H4 (cell line): ENCODE measurements at regions not wholly inside any gene's neighbourhood (a gene's known extent, or its start where the extent isn't known, plus 50 kb on each side); places are given as distances from the start of the nearest gene placed in this dataset.

ENCODE experiments used
- DNase-seq: peaks from one replicate; pipeline ENCODE4 v3.0.0-alpha.2; 2015; ENCODE audit warnings: low spot score

DNA sequence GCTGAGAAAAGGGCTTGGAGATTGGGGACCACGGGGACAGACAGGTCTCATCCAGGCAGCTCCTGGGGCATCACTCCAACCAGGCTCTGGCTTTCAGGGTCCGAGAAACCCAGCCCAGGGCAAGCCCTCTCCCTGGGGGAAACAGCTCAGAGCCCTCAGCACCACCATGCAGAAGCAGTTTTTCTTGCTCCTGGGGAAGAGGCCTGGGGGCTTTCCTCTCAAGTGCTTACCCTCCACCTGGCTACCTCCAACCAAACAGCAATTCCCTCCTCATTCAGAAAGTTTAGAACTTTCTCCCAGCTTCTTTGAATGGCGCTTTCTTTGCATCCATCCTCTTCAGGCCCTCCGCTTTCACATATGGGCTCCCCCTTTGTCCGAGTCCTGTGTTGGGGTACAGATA lies 110.4 kb upstream of the PHACTR3 start:
- DNase-seq: no peak

DNA sequence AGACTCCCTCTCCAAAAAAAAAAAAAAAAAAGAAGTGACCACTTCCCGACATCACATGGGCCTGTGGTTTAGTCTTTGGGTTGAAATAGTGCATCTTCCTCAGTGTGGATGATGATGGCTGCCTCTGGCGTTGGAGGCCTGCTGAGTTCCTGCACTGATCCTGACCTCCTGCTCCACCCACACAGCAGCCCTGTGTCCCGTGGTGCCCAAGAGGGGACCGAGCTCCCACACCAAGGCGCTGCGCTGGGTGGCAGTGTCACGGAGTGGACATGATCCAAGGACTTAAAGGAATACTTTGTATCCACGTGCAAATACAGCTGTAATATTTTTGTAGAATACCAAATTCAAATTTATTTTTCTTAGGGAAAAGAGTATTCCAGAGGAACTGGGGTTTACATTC lies 109.2 kb upstream of the PHACTR3 start:
- DNase-seq: no peak

DNA sequence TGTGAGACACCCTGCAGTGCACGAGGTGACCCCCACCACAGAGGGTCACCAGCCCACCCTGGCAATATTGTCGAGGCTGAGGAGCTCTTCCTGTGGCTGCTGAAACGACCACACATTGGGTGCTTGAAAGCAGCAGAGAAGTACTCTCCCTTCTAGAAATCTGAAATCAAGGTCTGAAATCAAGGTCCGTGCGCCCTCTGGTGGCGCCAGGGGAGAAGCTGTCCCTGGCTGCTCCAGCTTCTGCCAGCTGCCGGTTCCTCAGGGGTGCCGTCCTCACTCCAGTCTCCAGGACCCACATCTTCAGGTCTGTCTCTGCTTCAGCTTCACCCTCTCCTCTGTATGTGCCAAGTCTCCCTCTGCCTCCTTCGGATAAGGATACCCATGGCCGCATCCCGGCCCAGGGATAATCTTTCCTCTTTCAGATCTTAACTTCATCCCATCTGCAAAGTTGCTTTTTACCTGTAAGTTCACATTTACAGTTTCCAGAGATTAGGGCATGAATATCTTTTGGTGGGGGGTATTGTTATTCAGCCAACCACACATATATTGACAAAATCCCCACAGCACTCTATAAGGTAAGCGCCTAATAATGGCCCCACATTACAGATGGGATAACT lies 108.3 kb upstream of the PHACTR3 start:
- DNase-seq: peak; percentile 65

DNA sequence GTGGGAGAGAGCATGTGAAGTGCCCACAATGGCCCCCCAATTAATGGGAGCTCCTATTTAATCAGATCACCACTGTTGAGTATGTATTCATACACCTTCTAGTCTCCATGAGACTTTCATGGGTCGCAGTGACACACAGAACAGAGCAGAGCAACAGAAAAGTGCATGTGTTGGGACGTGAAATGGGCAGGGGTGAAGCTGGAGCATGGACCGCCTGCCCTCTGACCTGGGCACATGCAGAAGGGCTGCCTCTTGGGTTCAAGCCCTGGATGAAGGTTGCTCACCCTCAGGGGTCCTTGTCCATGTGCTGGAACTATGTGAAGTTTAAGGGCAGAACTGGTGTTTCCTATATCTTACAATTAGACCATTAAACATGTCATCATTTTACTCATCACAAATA lies 106.0 kb upstream of the PHACTR3 start:
- DNase-seq: no peak

DNA sequence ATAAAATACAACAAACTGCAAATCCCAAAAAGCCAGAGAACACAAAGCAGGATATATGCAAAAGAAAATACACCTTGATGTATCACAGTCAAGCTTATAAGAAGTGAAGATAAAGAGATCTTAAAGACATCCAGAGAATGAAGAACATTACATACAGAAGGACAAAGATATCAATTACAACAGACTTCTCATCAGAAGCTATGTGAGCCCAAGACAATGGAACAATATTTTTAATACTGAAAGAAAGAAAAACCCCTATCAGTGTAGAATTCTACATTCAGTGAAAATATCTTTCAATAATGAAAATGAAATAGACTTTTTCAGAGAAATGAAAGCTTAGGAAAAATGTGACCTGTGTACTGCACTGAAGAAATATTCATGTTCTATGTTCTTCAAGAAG lies 104.5 kb upstream of the PHACTR3 start:
- DNase-seq: no peak

DNA sequence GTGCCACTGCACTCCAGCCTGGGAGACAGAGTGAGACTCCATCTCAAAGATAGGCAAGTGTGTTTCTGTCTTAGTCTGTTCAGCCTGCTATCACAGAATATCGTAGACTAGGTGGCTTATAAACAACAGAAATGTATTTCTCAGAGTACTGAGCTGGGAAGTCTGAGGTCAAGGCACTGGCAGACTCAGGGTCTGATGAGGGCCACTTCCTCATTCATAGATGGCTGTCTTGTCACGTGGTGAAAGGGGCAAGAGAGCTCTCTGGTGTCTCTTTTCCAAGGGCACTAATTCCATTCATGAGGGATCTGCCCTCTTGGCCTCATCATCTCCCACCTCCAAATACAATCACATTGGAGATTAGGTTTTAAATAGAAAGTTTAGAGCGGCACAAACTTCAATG lies 95.6 kb upstream of the PHACTR3 start:
- no peak for DNase-seq

DNA sequence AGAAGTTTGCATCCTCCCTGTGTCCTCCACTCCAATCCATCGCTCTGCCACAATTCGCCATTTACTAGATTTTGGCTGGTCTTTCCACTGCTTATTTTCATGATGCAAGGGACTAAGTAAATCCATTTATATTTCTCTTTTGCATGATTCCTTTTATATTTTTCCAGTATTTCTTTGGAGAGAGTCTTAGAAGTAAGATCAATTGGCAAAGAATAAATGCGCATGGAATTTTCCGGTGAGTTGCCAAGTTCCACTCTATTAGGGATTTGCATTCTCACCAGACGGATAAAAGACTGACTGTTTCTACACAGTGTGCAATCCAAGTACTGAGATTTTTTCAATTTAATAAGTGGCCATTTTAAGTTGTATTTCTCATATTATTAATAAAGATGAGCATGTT lies 91.7 kb upstream of the PHACTR3 start:
- no peak for DNase-seq

DNA sequence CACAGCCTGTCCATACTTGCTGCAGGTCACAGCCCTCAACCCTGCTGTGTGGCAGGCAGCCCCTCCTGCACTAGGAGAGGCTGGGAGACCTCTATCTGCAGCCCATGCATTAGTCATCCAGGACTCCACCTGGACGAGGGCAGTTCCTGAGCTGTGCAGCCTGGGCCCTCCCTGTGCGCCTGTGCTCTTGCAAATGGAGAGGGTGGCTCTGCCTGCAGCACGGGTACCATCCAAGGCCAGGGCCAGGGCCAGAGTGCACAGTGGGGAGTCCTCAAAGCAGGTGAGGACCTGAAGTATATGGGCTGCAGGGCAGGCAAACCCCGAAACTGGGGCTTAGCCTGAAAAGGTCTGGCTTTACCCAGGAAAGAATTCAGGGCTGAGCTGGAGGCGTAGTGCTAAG lies 89.8 kb upstream of the PHACTR3 start:
- DNase-seq: no peak

DNA sequence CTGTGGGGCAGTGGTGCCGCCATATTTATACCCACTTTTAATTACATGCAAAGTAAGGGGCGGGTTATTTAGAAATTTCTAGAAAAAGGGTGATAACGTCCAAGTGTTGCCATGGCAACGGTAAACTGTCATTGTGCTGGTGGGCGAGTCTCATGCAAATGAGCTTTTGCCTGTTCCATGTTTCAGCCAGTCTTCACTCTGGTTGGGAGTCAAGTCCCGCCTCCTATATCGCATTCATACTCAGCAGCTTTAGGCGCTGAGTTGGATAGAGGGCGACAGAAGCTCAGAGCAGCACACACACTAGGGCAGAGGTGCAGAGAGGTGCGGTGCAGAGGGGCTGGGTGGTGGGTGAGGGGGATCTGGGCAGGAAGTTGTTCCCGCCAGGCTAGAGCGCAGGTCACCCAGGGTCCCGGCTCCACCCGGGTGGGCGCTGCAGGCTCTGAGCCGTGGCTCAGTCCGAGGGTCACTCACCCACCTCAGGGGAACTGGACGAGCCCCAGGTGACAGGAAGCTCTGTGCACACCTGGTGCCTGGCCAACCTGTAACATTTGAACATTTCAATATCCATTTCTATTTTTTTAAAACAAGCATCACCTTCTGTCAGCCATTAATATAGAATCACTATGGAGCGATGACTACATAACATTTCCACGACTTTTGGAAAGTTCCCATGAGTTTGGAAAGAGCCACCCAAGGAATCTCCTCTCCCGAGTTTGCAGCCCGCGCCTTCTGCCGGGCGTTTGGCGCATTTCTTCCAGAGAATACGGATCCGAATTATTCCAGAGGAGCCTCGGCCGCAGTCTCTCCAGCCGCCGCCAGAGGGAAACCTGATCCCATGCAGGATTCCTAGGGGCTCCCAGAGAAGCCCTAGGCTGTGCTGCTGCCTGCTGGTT lies 89.1 kb upstream of the PHACTR3 start:
- DNase-seq: peak; percentile 64

DNA sequence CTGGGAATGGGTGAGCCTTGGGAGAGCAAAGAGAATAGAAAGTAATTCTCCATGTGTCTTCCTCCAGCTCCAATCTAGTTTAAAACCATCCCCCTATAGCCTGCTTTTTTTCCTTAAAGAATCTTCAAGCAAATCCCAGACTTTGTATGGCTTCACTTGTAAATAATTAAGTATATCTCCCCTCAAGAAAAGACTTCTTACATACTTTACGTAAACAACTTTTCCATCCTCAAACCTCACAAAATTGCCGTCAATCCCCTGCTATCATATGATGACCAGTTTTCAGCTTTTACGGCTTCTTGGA lies 88.5 kb upstream of the PHACTR3 start:
- no peak for DNase-seq

DNA sequence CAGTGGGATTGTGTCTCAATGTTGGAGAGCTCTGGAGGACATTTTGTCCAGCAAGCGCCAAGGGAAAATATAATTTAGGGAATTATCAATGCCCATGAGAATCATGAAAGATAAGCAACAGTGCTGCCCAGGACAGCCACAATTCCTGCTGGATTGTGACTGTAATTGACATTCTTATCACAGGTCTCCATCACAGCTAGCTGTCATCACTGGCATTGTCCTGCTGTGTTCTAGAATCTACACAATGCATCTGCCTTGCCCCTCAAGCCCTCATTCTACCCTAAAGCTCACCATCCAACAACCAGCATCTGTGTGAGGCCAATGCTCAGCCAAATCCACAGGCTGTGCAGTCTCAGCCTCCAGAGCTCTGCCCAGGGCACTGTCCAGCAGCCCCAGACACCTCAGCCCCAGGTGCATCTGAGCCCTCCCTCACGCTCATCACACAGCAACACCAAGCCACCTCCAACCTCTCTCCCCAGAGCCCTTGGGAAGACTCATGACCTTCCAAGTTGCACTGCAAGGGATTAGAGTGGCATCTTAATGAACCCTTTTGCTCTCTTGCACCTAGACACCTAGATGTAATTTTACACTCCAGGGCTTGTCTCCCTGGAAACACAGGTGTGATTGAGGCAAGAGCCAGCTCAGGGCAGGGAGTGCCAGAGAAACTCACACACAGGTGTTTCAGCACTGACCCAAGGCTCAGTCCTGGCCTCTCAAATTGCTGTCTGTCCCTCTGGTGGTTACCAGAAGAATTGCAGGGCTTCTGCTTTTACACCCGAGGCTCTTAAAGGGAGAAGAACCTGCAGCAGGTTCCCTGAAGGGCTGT lies 85.2 kb upstream of the PHACTR3 start:
- DNase-seq: peak; percentile 33

DNA sequence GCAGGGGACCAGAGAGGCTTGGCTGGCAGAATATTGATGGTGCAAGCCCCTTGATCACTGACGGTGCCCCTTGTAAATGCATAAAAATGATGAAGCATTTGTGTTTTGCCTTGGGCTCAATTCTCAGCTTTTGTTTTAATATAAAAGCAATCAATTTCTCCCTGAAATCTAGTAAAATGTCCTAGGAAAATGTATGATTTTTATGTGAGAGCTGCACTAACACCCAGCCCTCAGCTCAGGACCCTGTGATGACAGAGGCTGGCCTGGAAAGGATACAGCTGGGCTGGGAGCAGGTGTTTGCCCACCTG lies 84.7 kb upstream of the PHACTR3 start:
- DNase-seq: no peak

DNA sequence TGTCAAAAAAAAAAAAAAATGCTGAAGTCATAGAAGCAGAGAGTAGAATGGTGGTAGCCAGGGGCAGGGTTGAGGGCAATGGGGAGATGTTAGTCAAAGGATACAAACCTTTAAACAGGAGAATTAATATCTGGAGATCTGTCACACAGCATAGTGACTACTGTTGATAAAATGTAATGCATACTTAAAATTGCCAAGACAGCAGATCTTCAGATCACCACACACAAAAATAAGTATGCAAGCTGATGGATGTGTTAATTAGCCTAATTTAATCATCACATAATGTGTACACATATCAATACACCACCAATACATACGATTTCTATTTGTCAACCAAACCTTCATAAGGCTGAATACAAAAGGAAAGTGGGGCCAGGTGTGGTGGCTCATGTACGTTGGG lies 83.5 kb upstream of the PHACTR3 start:
- DNase-seq: no peak

DNA sequence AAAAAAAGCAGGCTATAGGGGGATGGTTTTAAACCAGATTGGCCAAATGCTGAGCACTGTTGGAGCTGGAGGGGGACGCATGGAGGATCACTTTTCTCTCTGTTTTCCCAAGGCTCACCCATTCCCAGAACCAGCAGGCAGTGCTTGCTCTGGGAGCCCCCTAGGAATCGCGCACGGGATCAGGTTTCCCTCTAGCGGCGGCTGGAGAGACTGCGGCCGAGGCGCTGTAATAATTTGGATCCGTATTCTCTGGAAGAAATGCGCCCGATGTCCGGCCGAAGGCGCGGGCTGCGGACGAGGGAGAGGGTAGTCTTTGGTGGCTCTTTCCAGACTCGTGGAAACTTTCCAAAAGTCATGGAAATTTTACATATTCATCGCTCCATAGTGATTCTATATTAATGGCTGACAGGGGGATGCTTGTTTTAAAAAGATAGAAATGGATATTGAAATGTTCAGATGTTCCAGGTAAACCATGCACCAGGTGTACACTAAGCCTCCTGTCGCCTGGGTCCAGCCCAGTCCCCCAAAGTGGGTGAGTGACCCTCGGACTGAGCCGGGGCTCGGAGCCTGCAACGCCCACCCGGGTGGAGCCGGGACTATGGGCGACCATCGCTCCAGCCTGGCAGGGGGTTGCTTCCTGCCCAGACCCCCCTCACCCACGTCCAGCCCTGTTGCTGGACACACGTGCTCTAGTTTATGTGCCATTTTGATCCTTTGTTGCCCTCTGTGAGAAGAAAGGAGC lies 78.7 kb upstream of the PHACTR3 start:
- DNase-seq: peak; percentile 26

DNA sequence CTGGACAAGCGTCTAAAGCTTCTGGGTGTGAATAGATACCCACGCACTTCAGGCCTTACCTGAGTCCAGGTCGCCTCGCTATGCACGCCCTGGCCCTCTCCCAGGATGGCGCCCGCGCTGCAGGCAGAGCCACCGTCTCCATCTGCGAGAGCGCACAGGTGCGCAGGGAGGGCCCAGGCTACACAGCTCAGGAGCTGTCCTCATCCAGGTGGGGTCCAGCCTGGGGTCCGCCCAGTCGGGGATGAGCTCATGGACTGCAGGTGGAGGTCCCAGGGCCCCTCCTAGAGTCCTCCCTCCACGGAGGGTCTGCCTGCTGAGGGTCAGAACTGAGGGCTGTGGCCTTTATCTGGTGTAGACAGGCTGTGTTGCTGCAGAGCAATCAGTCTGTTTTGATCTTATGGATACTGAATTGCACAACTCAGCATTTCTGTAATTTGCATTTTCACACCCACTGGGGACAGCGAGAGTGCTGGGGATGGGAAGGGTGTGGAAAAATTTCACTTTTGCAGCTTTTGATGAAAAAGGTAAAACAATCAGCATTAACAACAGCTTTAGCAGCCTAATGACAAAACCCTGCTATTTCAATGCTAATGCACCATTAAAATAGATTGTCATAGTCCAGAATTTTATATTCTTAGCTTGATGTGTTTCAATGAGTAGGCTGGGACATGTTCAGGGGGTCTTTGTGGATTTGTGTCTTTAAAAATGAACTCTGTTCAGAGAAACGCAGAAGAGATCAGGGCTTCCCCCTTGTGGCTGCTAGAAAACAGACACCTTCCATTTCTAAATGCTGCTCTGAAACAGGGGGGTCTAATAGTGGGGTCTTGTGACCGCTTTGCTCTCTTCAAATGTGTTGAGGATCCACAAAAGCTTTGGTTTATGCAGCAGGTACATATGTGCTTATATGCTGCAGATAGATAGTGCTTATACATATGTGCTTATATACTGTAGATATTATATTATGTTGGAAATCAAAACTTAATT lies 77.8 kb upstream of the PHACTR3 start:
- no peak for DNase-seq

DNA sequence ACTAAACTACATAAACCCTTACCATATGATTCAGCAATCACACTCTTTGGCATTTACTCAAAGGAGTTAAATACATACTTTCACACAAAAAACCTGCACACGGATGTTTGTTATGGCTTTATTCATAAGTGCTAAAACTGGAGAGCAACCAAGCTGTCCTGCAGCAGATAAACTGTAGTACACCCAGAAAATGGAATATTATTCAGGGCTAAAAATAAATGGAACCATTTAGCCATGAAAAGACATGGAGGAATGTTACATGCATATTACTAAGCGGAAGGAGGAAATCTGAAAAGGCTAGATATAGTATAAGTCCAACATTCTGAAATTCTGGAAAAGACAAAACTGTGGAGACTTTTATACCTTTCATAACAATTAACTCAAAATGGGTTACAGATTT lies 73.6 kb upstream of the PHACTR3 start:
- no peak for DNase-seq

DNA sequence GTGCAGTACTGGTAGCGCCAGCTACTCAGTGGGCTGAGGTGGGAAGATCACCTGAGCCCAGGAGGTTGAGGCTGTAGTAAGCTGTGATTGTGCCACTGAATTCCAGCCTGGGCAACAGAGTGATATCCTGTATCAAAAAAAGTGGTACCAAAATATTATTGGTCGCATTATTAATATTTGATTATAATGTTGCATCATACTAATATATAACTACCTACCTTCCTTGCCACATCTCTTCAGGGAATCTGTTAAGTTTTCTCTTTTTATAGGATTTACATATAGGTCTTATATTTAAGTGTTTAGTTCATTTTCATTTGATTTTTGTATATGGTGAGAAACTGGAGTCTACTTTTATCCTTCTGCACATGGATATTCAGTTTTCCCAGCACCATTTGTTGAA lies 66.3 kb upstream of the PHACTR3 start:
- no peak for DNase-seq

DNA sequence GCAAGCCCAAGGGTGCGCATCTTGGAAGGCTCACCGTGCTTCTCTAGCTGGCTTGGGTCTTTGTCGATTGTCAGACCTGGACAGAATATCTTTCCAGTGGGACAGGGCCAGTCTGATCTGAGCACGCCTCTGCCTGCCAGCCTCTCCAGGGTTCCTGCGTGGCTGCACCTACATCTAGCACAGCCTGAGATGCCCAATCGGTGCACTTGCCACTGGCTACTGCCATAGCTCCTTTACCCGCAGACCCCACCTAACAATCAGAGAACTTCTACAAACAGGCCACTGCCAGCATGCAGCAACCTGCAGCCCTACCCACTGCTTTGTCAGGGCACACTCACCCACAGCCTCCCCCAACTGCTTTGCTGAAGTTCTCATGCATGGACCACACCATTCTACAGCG lies 56.7 kb upstream of the PHACTR3 start:
- DNase-seq: no peak
